GM18873 (cell line): ENCODE measurements at regions not wholly inside any gene's neighbourhood (a gene's known extent, or its start where the extent isn't known, plus 50 kb on each side); places are given as distances from the start of the nearest gene placed in this dataset.
"Not testable (repeated sequence)": the region's sequence is repeated elsewhere in the genome, so short reads cannot be mapped to it uniquely, and the experiment has no call there.

Experiments
- ATAC-seq: cut with Tn5 transposase; IDR thresholded peaks from one replicate; pipeline ENCODE4 v1.9.1; 2021; ENCODE audit warnings: mild to moderate bottlenecking, moderate library complexity, moderate number of reproducible peaks; ENCODE audit not compliant: unreplicated experiment, low FRiP score

- ATAC-seq, result no peak
Observed at GRCh38 chr18:9008709-9009635, 93.5 kb upstream of the NDUFV2 start.

DNA sequence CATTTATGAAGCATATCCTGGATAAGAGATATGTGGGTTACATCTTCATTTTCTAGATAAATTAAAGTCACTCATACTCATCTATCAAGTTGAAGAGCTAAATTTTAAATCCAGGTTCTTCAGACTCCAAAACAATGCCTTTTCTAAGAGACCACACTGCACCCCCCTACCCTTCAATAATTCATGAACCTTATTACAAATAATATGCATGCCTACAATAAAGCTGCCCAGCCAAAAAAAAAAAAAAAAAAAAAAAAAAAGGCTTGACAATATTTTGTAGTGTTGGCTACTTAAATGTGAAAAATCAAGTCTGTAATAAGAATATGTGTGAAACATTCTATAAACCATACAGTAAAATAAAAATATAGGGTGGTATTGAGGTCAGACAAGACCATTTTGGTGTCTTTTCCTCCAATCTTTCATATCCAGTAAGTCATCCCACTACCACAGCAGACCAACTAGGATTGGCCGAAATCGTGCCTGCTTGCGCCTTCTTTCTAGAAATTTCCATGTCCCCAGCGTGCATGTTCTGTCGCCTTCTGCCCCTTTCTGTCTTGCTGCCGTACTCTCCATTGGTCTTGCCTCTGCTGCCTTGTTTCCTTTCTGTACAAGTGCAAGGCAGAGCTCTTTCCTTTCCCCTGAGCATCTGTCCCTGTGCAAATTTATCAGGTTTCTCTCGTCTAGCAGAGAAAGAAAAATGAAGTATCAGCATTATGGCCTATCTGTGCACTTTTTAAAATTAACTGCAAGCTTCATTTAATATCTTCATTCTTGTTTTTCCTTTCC lies 92.6 kb upstream of the NDUFV2 start:
- no peak for ATAC-seq

GRCh38 chr18:9011431-9011830 lies 91.1 kb upstream of the NDUFV2 start:
- no peak for ATAC-seq

DNA sequence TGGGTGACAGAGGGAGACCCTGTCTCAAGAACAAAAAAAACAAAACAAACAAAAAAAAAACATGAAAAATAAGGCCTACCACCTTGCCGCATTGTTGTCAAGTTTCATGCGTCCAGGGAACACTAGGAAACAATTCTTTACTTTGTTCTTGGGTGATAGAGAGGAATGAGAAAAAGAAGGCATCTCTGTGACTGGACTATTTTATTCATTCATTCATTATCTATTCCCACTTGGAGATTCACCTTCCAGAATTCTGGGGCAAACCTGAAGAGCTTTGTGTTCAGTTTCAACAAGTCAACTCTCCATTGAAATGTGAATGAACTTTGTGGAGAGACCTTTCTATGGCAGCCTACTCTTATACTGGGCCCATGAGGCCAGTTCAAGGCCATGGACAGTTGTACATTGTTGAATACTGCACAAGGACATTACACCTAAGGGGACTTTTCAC lies 88.5 kb upstream of the NDUFV2 start:
- ATAC-seq, result no peak

- no peak for ATAC-seq
Observed at GRCh38 chr18:9015689-9016088, 86.8 kb upstream of the NDUFV2 start.

DNA sequence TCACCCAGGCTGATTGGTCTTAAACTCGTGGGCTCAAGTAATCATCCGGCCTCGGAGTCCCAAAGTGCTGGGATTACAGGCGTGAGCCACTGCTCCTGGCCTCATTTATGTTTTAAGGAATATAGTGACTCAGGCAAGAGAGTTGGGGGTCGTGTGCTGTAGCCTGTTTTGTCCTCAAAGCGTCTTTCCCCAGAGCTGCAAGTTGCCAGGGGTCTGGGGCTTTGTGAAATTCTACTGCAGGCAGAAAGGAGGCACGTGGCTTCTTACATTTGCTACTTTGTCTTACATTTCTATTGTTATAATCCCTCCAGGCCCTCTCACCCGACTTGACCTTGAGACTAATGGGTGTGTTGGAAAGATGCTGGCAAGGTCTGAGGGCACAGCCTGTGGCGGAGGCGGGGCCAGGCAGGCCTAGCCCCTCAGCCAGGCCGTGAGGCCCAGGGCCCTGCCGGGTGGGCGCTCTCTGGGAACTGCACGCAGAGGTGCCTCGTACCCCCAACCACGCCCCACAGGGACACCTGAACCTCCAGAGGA lies 85.8 kb upstream of the NDUFV2 start:
- no peak for ATAC-seq

GRCh38 chr18:9017167-9017904 lies 85.2 kb upstream of the NDUFV2 start:
- no peak for ATAC-seq

GRCh38 chr18:9017905-9018227 lies 84.6 kb upstream of the NDUFV2 start:
- no peak for ATAC-seq

GRCh38 chr18:9019135-9019534 lies 83.4 kb upstream of the NDUFV2 start:
- no peak for ATAC-seq

DNA sequence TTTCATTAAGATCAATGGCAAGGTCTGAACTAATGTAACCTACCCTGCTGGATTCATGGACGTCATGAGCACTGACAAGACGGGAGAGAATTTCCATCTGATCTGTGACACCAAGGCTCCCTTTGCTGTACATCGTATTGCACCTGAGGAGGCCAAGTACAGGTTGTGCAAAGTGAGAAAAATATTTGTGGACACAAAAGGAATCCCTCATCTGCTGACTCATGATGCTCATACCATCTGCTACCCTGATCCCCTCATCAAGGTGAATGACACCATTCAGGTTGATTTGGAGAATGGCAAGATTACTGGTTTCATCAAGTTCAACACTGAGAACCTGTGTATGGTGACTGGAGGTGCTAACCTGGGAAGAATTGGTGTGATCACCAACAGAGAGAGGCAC lies 82.3 kb upstream of the NDUFV2 start:
- no peak for ATAC-seq

DNA sequence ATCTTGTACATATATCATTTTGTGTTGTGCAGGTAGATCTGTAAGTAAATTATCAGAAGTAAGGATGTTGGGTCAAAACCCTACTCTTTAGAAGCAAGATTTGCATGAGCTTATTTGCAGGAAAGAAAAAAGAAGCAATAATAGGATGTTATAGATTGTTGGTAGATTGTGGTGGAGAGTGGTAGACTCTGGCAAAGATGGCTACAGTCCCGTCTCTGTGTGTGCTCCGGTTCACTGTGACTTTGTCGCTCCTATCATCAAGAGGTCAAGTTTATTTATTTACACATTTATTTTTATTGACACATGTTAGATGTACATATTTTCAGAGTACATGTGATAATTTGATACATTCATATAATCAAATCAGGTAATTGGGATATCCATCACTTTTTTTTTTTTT lies 81.0 kb upstream of the NDUFV2 start:
- ATAC-seq, result no peak

DNA sequence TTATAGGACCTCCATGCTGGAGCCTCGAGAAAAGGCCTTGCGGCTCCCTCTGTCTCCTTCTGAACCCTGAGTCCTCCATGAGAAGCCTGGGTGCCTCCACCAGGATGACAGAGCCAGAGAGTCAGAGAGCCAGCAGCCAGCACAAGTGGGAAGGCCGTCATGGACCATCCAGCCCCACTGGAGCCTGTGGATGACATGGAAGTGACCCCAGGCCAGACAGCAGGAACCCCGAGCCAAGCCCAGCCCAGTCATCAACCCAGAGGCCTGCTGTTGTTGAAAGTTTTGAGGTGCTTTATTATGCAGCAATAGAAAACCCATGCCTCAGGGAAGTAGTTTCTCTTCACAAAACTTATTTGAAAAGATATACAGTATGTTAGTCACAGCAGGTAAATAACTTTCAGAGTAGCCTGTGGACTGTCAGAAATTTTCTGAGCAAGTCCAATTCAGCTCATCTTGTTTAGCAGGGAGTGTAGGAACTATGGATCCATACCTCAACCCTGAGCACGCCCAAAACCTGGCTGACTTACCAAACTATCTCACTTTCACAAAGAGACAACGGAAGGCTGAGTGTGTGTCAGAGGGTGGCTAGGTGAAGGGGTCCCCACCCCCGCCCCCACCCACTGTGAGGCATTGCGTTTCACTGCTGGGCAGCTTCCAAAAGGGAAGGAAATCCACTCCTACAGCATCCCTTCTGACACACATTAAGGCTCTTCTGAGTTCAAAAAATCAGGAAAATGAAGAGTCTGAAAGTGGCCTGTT lies 79.9 kb upstream of the NDUFV2 start:
- no peak for ATAC-seq

DNA sequence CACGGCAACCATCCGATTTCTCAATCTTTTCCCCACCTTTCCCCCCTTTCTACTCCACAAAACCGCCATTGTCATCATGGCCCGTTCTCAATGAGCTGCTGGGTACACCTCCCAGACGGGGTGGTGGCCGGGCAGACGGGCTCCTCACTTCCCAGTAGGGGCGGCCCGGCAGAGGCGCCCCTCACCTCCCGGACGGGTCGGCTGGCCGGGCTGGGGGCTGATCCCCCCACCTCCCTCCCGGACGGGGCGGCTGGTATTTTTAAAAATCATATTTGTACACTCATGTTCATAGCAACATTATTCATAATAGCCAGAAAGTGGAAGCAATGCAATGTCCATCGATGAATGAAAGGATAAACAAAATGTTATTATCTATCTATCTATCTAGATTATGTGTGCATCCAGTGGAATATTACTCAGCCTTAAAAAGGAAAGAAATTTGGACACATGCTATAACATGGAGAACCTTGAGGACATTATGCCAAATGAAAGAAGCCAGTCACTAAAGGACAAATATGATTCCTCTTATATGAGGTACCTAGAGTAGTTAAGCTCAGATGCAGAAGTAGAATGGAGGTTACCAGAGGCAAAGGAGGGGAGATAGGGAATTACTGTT lies 78.4 kb upstream of the NDUFV2 start:
- ATAC-seq, result not testable (repeated sequence)

DNA sequence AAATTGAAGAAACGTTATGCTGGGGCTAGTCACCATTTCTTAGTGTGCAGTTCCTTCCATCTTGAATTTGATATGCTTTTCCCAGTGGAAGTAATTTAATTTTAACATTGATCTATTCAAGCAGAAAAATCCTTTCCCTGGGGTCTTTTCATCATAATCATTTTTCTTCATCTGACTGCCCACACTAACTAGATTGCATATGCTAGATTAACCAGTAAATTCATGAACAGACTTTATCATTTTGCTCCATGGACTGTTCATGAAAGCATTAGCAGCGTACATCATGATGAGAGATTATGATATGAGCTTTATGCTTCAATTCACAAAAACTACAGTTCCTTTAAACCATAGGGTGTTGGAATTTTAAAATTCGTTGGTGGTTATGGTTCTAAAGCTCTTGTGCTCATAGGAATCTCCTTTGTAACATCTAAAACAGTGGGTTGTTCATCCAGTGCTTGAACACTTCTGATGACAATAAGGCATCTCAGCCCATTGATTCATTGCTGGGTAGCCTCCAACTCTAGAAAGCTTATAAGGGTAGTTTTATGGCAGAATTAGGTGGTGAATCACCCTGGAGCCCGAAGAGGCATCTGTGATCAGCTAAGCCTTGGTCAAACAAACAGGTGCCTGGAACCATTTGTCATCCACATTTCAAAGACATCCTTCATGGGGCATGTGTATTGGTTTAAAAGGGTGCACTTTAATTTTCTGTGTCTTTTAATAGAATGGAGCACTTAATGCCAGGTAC lies 77.2 kb upstream of the NDUFV2 start:
- ATAC-seq, result no peak

DNA sequence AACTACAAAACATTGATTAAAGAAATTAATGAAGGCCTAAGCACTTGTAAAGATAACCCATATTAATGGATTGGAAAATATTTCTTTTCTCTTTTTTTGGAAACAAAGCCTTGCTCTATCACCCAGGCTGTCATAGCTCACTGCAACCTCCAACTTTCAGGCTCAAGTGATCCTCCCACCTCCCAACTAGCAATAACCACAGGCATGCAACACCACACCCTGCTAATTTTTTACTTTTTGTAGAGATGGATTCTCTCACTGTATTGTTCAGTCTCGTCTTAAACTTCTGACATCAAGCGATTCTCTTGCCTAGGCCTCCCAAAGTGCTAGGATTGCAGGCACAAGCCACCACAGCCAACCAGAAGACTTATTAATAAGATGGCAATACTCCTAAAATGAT lies 73.4 kb upstream of the NDUFV2 start:
- no peak for ATAC-seq

DNA sequence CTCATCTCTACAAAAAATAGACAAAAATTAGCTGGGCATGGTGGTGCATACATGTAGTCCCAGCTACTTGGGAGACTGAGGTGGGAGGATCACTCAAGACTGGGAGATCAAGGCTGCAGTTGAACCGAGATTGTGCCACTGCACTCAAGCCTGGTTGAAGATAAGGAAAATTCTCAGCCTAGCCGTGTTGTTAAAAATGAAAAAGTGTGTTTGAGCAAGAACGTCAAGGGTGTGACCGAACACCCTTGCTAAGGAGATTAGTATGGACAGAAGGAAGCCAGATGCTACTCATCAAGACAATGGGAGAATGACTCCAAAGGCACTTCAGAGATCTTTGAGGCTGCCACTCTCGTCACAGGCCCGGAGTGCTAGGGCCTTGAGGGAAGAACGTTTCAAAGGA lies 70.0 kb upstream of the NDUFV2 start:
- ATAC-seq, result no peak

DNA sequence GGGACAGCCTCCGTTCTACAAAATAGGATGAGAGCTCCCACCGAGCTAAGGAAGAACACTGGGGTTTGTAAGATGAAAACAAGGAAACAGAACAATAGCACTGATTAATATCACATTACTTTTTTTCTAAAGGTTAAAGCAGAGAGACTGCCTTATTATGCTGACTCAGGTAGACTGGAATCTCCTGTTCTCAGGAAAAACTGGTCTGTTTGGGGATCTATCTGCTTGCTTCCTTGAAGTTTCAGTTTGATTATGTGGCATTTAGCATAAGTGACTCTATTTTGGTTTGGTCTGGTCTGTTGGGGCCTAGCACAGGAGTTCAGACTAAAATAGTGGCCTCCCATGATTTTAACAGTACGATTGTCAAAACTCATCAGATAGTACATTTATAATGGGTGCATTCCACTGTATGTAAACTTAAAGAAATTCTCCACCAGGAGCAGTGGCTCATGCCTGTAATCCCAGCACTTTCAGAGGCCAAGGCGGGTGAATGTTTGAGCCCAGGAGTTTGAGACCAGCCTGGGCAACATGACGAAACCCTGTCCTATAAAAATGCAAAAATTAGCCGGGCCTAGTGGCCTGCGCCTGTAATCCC lies 64.1 kb upstream of the NDUFV2 start:
- no peak for ATAC-seq

- ATAC-seq, result no peak
Observed at GRCh38 chr18:9039441-9040071, 62.9 kb upstream of the NDUFV2 start.
